Islet precursor cell (in vitro differentiated cells): ENCODE measurements at regions not wholly inside any gene's neighbourhood (a gene's known extent, or its start where the extent isn't known, plus 50 kb on each side); places are given as distances from the start of the nearest gene placed in this dataset.
A peak's percentile ranks its signal among the peaks of the same experiment; 100 is the strongest.

Source experiments
- DNase-seq: peaks from one replicate; pipeline ENCODE4 v3.0.0-alpha.2; 2018

DNA sequence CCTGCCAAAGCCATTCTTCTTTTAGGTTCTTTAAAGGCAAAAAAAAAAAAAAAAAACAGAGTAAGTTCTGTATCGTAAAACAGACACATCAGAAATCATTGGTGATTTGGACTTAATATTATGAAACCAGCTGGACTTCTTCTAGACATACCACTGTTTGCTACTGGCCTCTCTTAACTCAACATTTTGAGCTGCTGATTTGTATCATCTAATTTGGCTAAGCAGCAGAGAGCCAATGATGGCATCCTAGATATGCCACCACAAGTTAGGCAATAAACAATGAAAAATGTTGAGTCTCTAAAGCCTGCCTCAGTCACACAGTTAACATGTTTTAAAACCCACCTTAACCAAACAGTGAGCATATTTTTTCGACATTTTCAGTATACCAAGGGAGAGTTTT, 1034.3 kb upstream of the NXPH2 start:
- DNase-seq, result no peak

DNA sequence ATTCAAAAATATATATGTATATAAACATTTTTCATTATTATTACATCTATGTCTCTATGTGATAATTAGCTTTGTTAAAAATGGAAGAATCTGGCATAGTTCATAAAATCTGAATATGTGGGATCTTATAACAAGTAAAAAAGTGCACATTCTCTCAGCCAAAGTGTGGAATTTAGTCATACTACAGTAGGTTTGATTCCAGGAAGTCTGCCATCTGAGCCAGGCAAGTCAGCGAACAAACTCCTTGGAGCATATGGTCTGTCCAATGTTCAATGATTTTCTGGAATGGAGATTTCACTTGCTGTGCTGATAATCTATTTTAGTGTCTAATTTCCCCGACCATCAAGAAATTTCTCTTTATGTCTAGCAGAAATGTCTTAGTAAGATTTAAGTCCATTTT, 1033.2 kb upstream of the NXPH2 start:
- DNase-seq, result no peak

DNA sequence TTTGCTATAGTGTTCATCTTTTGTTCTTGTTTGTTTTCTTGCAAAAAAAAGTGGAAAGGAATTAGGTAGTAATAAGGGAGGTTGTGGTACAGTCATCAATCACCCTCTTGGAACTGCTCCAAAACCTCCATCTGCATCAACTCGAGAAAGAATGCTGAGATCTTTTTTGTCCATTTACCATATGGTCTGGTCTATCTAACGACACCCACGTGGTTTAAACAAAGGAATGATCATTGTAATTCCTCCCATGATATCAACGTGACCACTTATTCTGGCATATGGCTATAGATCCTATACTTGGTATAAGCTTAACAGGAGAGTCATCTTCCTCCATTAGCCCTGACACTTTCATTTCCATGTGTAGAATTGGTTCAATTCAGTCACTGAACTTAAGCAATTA, 1025.3 kb upstream of the NXPH2 start:
- DNase-seq, result no peak

DNA sequence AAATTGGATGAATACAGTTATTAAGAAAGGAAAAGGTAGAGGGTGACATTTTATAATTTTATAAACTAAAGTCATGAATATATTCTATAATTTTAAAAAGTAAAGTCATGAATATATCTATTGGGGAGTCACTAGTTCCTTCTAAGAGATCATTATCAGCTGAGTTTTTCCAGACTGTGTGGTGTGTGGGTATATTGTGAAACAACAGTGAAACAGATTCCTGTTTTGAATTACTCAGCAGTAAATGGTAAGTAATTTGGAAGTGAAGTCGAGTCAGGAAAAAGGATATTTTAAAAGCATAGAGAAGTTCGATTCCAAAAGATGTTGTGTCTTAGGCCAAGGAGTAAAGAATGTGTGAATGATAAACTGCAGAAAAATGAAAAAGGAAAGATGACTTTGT, 1018.2 kb upstream of the NXPH2 start:
- no peak for DNase-seq

DNA sequence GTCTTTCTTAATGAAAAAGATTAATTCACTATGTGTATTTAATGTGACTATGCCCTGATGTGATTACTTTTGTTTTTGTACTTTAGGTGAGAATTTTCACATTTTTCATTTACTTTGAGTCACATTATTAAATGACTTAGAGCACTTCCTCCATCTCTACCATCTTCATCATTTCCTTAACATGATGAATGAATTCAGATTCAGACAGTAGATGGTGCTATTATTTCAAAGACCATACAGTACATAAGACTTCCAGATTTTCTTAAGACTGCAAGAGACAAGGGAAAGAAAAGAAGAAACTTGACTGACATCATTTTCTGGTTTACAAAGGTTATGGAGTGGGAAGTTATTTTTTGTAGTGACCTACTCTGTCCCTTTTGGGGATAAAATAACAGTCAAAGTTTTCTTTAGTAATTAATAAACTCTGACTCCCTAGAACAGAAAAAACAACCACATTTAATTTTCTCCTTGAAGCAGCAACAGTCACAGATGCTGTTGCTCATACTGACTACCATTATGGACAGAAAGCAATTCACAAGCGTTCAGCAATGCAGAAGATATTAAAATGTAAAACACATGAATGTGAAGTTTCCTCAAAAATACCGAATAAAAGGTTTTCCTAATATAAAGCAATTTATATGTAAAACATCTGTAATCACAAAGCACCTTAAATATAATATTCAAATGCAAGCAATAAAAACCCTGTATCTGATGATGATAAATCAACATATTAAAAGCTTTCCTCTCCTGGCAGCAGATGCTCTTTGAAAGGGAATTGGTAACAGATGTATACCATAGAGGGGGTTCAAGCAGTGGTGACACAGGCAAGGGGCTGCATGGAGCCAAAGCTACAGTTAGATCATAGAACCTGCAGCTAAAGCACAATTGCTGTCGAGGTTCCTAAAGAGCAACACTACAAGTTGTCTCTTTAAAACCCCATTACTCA, 1010.9 kb upstream of the NXPH2 start:
- DNase-seq, result no peak

DNA sequence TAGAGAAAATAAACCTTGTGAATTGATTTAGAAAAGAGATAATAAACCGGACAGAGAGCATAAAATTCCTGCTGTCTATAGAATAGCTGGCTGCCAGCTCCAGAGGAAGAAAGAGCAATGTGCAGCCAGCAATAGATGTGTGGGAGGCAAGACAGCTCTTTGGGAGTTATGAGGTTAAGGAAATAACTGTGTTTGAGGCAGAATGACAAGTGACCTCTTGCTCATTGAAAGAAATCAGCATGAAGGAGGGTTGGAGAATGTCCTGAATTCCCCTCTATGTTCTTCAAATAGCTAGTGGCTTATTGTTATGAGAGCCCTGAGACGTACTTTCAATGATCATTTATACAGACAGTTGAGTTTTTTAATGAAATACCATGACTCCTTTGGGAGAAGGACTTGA, 1009.9 kb upstream of the NXPH2 start:
- no peak for DNase-seq

DNA sequence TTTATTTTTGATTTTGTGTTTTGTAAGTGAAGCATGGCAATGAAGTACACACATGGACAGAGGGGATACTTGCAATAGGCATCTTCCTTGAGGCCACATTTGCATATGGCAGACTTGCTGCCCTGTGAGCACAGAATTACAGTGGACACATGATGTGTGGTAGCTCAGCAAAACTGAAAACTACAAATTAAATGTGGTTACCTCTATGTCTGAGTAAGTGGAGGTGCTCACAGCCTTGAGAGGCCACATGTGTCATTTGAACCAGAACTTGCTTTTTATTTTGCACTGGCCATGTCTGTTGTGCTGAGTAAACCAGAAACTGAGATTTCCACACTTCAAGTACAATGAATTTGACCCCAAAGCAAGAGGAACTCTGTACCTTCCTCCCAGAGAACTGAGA, 998.5 kb upstream of the NXPH2 start:
- no peak for DNase-seq

DNA sequence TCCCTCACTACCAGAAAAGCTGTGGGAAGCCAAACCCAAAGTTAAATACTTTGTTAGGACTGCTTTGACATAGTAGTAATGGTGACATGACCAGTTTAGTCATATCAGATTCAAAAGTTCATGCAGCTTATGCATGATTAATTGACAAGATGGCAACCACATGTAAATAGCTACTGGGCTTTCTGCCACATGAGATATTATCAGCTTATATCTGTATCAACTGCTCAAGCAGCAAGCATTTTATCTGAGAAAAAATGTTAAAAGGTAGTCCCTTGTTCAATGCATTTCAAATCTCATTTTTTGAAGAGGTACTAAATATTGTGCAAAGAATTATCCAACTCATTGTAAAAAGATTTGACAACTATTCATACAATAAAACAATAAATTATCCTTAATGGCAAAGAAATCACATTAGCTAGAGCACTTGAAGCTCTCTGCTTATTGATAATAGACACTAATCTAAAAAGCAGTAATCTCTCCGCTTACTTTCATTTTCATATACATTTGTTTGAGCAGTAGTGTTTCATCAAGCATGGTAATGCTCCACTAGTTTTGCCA, 993.6 kb upstream of the NXPH2 start:
- no peak for DNase-seq

DNA sequence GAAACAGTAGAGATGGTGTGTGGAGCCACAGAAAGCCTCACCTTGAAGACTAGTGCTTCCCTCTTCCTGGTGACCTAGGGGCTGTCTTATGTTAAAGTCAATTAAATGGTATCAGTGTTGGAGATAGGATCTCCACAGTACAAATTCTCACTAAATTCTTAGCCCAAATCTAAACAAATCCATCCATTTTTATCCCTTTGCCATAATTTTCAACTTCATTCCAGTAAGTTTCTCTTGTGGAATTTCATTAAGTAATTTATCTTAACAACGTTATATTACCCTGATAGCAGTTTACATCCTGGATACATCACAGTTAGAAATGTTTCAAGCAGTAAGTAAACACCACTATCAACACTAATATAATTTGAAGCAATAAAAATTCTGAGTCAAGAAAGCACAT, 989.4 kb upstream of the NXPH2 start:
- DNase-seq, result no peak

DNA sequence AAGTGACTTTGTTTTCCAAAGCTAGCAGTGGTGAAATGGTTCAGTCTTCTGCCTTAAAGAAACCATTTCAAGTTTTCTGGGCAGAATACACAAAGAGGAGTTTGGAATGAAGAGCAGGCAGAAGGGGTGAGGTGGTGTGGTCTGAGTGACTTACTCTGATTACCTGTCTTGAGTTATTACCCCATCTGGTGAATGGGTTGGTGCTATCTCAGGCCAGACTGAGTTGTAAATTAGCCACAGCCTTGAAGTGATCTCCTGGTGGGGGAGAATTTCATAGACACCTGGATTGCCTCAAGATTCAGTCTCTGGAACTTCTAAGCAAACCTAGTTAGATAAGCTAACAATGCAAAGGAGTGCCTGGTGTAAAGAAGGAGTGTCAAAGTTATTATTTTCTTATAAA, 983.5 kb upstream of the NXPH2 start:
- DNase-seq, result no peak

DNA sequence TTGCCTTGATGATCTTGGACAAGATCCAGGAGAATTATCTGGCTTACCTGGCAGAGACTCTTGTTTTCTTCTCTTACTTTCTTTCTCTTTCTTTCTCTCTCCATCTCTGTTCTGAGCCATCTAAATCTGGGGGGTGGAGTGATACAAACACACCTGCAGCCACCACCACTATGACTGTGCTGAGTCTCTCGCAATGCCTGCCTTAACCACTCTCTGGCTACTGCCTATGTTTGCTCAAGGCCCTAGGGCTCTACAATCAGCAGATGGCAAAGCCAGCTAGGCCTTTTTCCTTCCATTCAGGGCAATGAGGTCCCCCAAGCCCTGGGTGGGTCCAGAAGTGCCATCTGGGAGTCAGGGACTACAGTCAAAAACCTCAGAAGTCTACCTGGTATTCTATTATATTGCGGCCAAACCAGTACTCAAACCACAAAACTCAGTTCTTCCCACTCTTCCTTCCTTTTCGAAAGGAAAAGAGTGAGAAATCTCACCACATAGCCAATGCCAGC, 978.9 kb upstream of the NXPH2 start:
- DNase-seq, result no peak

DNA sequence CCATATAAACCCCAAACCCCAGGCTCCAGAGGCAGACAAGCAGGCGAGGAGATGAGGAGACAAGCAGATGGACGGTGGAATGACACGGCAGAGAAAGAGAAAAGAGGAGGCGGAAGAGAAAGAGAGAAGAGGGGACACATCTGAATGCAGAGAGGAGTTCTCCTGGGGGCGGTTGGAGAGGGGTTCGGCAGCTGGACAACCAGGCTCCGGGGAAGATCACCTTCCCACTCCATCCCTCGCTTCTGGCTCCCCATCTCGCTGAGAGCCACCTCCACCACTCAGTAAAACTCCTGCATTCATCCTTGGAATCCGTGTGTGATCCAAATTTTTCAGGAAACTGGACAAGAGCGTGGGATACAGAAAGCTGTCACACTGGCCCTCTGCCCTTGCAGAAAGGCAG, 966.7 kb upstream of the NXPH2 start:
- DNase-seq, result no peak

DNA sequence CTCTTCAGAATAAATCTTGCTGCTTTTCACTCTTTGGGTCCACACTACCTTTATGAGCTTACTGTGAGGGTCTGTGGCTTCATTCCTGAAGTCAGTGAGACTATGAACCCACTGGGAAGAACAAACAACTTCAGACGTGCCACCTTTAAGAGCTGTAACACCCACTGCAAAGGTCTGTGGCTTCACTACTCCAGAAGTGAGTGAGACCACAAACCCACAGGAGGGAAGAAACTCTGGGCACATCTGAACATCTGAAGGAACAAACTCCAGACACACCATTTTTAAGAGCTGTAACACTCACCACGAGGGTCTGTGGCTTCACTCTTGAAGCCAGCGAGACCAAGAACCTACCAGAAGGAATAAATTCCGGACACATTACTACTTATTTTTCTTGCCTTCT, 964.1 kb upstream of the NXPH2 start:
- no peak for DNase-seq

DNA sequence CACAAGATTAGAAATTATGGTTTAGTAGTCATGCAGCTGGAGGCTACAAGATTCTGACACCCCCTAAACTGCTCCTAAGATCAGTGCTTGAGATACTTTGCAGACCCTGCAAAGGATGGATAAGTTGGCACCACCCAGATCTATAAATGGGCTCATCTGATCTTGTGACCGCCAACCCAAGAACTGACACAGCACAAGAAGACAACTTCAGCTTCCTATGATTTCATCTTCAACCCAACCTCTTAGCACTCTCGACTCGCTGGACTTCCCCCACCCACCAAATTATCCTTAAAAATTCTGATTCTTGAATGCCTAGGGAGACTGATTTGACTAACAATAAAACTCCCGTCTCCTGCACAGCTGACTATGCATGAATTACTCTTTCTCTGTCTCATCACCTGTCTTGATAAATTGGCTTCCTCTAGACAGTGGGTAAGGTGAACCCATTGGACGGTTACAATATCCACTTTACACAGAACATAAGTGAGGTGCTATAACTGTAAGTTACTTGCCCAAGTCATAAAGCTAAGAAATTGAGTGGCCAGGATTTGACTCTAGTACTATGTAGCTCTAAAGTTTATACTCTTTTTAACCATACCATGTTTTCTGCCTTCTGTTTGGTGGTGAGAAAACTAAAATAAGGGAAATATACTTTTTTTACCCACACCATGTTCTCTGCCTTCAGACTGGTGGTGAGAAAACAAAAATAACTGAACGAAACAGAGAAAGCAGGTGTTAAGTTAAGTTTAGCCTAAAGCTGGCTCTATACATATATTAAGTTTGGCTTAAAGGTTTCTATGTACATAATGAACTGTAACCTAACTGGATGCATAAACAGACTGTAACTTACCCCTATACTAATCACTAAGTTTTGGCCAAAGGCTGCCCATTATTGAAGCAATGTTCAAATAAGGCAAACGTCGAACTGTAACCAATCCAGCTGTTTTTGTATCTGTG, 962.3 kb upstream of the NXPH2 start:
- no peak for DNase-seq

DNA sequence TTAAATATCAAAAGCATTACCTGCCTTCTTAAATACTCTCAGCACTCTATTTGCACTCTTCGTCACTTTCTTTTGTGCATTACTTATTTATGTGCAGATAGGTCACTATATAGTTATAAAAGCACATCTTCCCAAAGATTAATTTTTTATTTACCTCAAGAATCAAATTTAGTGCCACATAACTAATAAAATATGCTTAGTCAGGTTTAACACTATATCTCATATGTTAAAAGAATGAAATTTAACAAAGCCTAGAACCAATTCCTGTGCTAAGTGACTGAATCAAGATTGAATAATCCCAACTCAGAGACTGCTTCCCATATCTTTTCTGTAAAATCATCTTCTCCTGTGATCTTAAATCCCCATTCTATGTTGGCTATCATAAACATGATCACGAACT, 957.5 kb upstream of the NXPH2 start:
- DNase-seq, result no peak

DNA sequence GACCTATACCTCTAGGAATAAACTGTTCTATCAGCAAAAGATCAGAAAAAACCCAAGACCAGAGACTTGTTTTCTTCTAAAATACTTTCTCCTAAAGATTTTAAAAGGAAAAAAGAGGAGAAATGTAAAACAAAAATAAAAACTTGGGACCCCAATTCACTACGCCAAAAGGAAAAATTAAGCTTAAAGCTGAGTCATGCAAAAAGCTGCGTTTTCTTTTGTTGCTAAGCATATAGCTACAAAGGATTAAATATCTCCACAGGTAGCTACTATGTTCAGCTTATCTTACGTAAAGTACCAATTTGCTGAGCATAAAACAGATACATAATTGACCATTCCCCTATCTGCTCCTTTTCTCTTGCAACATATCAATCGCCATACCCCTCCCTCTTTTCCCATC, 950.0 kb upstream of the NXPH2 start:
- no peak for DNase-seq

DNA sequence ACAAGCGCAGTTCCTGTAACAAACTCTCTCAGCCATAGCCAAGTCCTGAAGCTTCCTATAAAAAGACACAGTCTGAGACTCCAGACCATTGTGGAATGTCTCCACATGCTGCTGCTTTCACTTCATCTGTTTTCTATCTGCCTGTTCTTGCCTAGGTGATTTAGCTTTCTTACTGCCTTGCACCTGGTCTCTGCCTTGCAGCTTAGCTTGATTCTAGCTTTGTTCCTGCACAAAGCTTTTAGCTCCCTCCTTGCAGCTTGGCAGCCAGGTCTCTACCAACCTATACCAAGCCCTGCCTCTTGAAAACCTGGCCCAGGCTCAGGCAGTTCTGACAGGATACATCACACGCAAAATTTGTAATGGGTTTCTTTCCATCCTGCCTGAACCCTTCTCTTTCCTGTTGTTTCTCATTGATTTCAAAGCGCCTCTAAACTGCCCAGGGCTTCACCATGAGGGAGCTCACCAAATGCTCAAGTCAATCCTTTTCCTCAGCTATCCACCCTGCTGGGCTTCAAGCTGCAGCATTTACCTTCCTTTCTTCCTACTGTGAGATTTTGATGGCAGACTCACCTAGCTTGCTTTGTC, 941.3 kb upstream of the NXPH2 start:
- DNase-seq, result peak; percentile 61

DNA sequence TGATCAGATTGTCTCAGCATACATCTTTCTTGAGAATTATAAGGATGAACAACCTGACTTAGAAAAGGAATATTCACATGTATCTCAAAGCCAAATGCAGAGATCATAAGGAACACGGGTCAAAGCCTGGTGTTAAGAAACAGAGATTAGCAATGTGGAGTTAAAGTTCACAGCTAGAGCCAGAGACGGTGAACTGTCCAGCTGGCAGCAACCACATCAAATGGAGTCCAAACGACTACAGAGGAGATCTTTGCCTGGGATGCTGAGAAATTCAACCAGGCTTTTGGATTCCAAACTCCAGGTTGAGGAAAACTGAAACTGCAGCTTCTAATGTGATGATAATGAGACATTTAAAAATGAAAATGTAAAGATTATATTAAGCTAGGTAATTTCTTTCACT, 939.9 kb upstream of the NXPH2 start:
- no peak for DNase-seq

DNA sequence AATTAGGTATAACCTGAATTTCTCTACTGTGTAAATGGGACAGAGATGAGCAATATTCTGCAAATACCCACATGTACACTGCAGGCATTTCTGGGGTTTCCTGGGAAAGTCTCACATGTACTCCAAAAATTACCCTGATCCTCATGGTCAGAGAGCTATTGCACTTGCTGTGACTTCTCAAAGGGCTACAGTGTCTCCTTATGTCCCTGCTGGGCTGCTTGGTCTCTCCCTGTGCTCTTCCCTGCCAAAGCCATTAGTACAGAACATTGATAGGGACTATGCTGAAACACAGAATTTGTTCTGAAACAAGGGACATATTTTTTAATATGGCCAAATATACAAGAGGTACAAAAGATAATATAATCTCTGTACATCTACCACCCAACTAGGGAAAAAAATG, 924.4 kb upstream of the NXPH2 start:
- DNase-seq, result no peak

DNA sequence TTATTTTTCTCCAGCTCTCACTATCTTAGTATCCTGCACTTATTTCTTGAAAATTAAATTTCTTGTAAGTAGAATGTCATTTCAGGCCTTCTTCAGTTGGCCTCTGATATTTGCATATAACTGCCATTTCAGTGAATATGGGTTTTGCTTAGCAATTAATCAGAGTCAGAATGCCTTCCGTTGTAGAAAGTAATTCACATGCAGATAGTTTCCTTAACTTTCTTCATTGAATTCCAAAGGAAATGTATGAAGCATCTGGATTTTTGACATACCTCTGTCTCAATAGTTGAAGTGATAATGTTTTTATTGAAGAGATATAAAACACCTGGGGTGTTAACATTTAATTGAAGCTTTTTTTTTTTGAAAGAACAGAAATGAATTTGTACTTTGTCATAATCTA, 914.1 kb upstream of the NXPH2 start:
- no peak for DNase-seq

DNA sequence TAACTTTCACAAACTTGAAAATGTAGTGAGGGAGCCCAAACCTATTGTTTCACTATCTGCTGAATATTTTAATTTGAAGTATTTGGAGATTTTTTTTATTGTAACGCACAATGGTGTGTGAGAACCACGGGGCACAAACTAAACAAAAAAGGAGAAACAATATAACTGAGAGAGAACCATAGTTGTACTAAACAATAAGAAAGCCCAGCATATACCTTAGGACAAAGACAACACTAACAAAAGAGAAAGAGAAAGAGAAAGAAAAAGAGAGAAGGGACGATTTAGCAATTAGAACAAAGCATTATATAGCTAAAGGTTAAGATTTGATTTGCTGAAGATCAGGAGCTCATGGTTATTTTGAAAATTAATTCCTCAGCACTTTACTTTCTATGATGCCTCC, 906.0 kb upstream of the NXPH2 start:
- DNase-seq, result no peak

DNA sequence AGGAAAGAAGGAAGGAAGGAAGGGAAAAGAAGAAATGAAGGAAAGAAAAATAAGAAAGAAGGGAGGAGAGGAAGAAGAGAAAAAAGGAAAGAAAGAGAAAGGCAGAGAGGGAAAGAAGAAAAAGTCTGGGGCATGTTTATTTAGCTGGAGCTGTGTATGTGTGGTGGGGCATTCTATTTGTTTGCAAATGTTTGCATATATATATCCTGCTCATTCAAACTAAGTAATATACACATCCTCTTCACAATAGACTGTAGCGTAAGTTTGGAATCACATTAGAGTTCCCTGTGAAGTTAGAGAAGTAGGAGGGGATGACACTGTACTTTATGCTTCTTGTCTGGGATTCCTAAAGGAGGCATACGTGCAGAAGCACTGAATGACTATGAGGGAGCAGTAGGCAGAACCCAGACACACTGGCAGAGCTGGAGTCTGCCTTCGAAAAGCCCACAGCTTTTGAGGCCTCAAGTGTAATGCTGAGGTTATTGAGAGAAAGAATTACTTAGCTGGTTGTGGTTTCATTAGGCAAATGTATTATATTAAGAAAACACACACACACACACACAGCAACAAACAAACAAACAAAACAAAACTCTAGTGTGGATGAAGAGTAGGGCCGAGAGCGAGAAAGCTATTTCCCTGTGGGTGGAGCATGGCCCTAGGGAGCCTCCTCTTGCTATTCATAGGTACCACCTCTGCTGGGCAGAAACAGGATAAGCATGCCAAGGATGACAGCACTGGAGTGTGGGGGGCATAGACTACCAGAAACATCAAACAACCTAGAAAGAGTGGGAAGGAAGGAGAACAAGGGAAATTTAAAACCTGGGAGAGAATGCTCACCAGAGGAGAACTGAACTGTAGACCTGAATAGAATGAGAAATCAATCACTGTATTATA, 905.1 kb upstream of the NXPH2 start:
- no peak for DNase-seq
